Testis (tissue), 2 donors: ENCODE measurements at regions not wholly inside any gene's neighbourhood (a gene's known extent, or its start where the extent isn't known, plus 50 kb on each side); places are given as distances from the start of the nearest gene placed in this dataset.
"Not testable (repeated sequence)": the region's sequence is repeated elsewhere in the genome, so short reads cannot be mapped to it uniquely, and the experiment has no call there.

Source experiments
- DNase-seq: peaks from one replicate; pipeline ENCODE4 v3.0.0-alpha.2; 2019
- H3K27ac ChIP-seq, 2 donors: fragments of 200-600 bp; sonication (generic); one replicate each; pipeline ENCODE4 v1.5.1; 2019
- H3K27me3 ChIP-seq: fragments of 200-600 bp; sonication (generic); one replicate; pipeline ENCODE4 v1.5.1; 2019
- H3K36me3 ChIP-seq: fragments of 200-600 bp; sonication (generic); one replicate; pipeline ENCODE4 v1.5.1; 2017; ENCODE audit warnings: low read depth; ENCODE audit errors: missing control alignments
- H3K4me1 ChIP-seq: fragments of 200-600 bp; sonication (generic); one replicate; pipeline ENCODE4 v1.5.1; 2019
- H3K4me3 ChIP-seq, 2 donors: fragments of 200-600 bp; sonication (generic); one replicate each; pipeline ENCODE4 v1.5.1; 2017 to 2019
- H3K9me3 ChIP-seq: fragments of 200-600 bp; sonication (generic); one replicate; pipeline ENCODE4 v1.5.1; 2017
- POLR2A ChIP-seq: fragments of 450-650 bp; IDR thresholded peaks from one replicate; pipeline ENCODE4 v1.6.1; 2017; ENCODE audit warnings: antibody characterized with exemption, mild to moderate bottlenecking, moderate library complexity
- WGBS, 2 donors: methylation state at CpG; one replicate each; pipeline ENCODE4 v1.1.5; 2018; 5-methylcytosine and 5-hydroxymethylcytosine counted together
- intact Hi-C: fragments of 100-400 bp; cut with DNase I; formaldehyde crosslinking; loops from one replicate; pipeline ENCODE4 v1.15.1; 2023; ENCODE audit warnings: low total_unique reads
- TF ChIP-seq, protein P1 (sequence below), 3 experiments: fragments of 450-650 bp in 2 of 3; fragments of 200-600 bp in 1 of 3; sonication (generic) in 1 of 3; IDR thresholded peaks; one replicate each; pipeline ENCODE4 v1.5.1; 2016 to 2019; ENCODE audit warnings: antibody characterized with exemption in 3 of 3, mild to moderate bottlenecking in 2 of 3, moderate library complexity in 1 of 3

DNA sequence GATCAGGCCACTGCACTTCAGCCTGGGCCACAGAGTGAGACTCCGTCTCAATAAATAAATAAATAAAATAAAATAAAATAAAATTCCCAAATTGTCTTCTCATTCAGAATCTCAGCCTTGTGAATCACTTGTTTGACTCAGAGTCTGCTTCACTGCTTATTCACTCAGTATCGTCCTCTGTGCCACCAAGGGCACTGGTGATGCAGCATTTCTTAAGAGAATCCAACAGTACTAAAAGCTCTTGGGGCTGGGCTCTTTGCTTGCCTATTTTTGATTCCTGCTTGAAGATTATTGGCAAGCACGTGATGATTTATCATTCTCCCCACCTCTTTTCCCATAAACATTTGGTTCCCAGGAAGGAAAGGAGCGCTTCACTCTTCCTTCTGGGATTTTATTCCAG lies 54.8 kb upstream of the HMGB1 start:
- Histone ChIP-seq H3K27ac (no peak overlapping the region), H3K27me3 (no peaks in the 10 kb centered on the region), H3K9me3 (no peaks in the 10 kb centered on the region), H3K4me3 (no peak overlapping the region), H3K36me3 (no peaks in the 10 kb centered on the region), H3K4me1 (no peaks in the 10 kb centered on the region)
- no peak for DNase-seq
- intact Hi-C loops: no loop called here
- TF ChIP-seq, protein P1, sequence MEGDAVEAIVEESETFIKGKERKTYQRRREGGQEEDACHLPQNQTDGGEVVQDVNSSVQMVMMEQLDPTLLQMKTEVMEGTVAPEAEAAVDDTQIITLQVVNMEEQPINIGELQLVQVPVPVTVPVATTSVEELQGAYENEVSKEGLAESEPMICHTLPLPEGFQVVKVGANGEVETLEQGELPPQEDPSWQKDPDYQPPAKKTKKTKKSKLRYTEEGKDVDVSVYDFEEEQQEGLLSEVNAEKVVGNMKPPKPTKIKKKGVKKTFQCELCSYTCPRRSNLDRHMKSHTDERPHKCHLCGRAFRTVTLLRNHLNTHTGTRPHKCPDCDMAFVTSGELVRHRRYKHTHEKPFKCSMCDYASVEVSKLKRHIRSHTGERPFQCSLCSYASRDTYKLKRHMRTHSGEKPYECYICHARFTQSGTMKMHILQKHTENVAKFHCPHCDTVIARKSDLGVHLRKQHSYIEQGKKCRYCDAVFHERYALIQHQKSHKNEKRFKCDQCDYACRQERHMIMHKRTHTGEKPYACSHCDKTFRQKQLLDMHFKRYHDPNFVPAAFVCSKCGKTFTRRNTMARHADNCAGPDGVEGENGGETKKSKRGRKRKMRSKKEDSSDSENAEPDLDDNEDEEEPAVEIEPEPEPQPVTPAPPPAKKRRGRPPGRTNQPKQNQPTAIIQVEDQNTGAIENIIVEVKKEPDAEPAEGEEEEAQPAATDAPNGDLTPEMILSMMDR (IDR thresholded peaks at IDR 0.05): no peak
- TF ChIP-seq POLR2A: no peak
- 91 to 92% methylated on average over 4 of the region's 4 CpGs for WGBS, 2 donors

GRCh38 chr13:30523211-30523610 lies 57.5 kb upstream of the HMGB1 start:
- no peak for TF ChIP-seq POLR2A
- TF ChIP-seq, protein P1 (IDR thresholded peaks at IDR 0.05): no peak
- Histone ChIP-seq H3K27me3 (no peaks in the 10 kb centered on the region), H3K9me3 (no peaks in the 10 kb centered on the region), H3K27ac (no peak overlapping the region), H3K4me1 (no peaks in the 10 kb centered on the region), H3K4me3 (no peak overlapping the region), H3K36me3 (no peaks in the 10 kb centered on the region)
- WGBS, 2 donors: 73 to 78% methylated on average over 2 of the region's 2 CpGs
- intact Hi-C loops: no loop called here
- DNase-seq: no peak

DNA sequence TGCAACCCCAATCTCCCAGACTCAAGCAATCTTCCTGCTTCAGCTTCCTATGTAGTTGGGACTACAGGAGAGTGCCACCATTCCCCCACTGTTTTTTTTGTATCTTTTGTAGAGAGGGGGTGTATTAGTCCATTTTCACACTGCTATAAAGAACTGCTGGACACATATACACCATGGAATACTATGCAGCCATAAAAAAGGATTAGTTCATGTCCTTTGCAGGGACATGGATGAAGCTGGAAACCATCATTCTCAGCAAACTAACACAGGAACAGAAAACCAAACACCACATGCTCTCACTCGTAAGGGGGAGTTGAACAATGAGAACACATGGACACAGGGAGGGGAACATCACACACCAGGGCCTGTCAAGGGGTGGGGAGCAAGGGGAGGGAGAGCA lies 58.1 kb upstream of the HMGB1 start:
- H3K4me3 ChIP-seq, H3K27me3 ChIP-seq, intact Hi-C loops, H3K9me3 ChIP-seq, H3K4me1 ChIP-seq, H3K36me3 ChIP-seq, DNase-seq, H3K27ac ChIP-seq: not testable (repeated sequence)
- 83 to 93% methylated on average over 1 of the region's 1 CpG for WGBS, 2 donors

GRCh38 chr13:30525212-30525611 lies 59.5 kb upstream of the HMGB1 start:
- H3K27ac ChIP-seq, DNase-seq, H3K4me3 ChIP-seq, H3K9me3 ChIP-seq, H3K27me3 ChIP-seq, H3K36me3 ChIP-seq, H3K4me1 ChIP-seq, intact Hi-C loops: not testable (repeated sequence)
- WGBS, 2 donors: 0 to 50% methylated on average over 1 of the region's 1 CpG

DNA sequence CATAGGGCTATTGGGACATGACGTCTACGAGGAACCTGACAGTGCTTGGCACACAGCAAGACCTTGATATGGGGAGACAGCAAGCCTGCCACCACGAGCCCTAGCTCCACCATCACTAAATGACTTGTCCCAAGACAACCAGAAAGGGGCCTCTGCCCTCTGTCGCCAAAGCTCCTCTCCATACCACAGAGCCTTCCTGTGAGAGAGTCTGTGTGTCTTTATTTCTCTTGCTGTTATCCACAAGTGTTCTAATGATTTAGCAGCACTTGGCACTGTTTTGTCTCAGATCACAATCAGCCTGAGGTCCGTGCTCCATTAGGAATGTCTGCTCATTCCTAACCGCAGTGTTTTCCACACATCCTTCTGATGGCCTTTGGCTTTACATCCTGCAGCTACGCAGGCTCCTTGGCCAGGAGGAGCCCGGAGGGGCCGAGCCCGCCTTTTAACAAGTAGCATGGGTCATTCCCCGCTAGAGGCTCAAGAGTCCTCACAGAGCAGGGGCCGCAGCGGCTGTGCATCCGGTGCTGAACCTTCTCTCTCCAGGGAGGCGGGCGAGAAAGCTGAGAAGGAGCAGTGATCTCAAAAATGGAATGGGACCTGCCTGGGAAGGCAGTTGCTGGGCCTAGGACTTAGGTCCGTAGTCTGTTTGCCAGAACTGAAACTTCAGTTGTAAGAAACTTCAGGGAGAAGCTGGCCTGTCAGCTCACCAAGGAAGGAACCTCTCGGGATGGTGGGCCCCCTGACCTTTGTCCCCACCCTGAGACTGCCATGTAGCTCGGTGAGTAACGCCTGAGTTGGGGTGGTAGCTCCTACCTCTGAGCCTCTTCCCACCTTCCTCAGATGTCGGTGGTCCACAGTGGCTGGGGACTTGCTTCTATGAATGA lies 61.1 kb upstream of the HMGB1 start:
- Histone ChIP-seq H3K27me3 (no peaks in the 10 kb centered on the region), H3K4me3 (no peak overlapping the region), H3K4me1 (no peaks in the 10 kb centered on the region), H3K9me3 (no peaks in the 10 kb centered on the region), H3K36me3 (no peaks in the 10 kb centered on the region), H3K27ac (no peak overlapping the region)
- no peak for TF ChIP-seq POLR2A
- TF ChIP-seq, protein P1 (IDR thresholded peaks at IDR 0.05): no peak
- 47 to 72% methylated on average over 17 to 21 of the region's 21 CpGs for WGBS, 2 donors
- intact Hi-C loops: no loop called here
- no peak for DNase-seq
